ENCODE measurements at regions not wholly inside any gene's neighbourhood (a gene's known extent, or its start where the extent isn't known, plus 50 kb on each side); places are given as distances from the start of the nearest gene placed in this dataset.

GRCh38 chr20:22027423-22027822 is 322.0 kb downstream of the PAX1 start:
- POLR2A ChIA-PET, result no interaction called here
- no peak overlapping the region for H3K4me3 Mint-ChIP-seq
- H3K27ac Mint-ChIP-seq, result no peak overlapping the region
- CTCF ChIA-PET, result no interaction called here
- no peaks in the 10 kb centered on the region; the same call in 1 of the 2 replicates for H3K27me3 Mint-ChIP-seq (ENCODE audit: low read depth)
- H3K4me1 Mint-ChIP-seq, result peaks cover 9% of the 10 kb centered on the region
- TF ChIP-seq, protein P1, sequence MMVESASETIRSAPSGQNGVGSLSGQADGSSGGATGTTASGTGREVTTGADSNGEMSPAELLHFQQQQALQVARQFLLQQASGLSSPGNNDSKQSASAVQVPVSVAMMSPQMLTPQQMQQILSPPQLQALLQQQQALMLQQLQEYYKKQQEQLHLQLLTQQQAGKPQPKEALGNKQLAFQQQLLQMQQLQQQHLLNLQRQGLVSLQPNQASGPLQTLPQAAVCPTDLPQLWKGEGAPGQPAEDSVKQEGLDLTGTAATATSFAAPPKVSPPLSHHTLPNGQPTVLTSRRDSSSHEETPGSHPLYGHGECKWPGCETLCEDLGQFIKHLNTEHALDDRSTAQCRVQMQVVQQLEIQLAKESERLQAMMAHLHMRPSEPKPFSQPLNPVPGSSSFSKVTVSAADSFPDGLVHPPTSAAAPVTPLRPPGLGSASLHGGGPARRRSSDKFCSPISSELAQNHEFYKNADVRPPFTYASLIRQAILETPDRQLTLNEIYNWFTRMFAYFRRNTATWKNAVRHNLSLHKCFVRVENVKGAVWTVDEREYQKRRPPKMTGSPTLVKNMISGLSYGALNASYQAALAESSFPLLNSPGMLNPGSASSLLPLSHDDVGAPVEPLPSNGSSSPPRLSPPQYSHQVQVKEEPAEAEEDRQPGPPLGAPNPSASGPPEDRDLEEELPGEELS (CRISPR knock-in tag; IDR thresholded peaks at IDR 0.05), result no peak
- TF ChIP-seq ZNF396 (CRISPR knock-in tag; IDR thresholded peaks at IDR 0.05; ENCODE audit: borderline replicate concordance) (no peak), SMAD3 (CRISPR knock-in tag; IDR thresholded peaks at IDR 0.05; ENCODE audit: borderline replicate concordance) (no peak), FOXJ3 (CRISPR knock-in tag; IDR thresholded peaks at IDR 0.05; ENCODE audit: borderline replicate concordance) (no peak), TEAD4 (CRISPR knock-in tag; IDR thresholded peaks at IDR 0.05) (no peak), HMGXB4 (CRISPR knock-in tag; IDR thresholded peaks at IDR 0.05) (no peak), SP1 (CRISPR knock-in tag; conservative IDR thresholded peaks at IDR 0.05) (no peak), IRF1 (CRISPR knock-in tag; IDR thresholded peaks at IDR 0.05) (no peak), NFYB (CRISPR knock-in tag; conservative IDR thresholded peaks at IDR 0.05; ENCODE audit: low read depth) (no peak), NR1H2 (CRISPR knock-in tag; IDR thresholded peaks at IDR 0.05) (no peak), ZNF423 (CRISPR knock-in tag; IDR thresholded peaks at IDR 0.05) (no peak)
- TF ChIP-seq, protein P2, sequence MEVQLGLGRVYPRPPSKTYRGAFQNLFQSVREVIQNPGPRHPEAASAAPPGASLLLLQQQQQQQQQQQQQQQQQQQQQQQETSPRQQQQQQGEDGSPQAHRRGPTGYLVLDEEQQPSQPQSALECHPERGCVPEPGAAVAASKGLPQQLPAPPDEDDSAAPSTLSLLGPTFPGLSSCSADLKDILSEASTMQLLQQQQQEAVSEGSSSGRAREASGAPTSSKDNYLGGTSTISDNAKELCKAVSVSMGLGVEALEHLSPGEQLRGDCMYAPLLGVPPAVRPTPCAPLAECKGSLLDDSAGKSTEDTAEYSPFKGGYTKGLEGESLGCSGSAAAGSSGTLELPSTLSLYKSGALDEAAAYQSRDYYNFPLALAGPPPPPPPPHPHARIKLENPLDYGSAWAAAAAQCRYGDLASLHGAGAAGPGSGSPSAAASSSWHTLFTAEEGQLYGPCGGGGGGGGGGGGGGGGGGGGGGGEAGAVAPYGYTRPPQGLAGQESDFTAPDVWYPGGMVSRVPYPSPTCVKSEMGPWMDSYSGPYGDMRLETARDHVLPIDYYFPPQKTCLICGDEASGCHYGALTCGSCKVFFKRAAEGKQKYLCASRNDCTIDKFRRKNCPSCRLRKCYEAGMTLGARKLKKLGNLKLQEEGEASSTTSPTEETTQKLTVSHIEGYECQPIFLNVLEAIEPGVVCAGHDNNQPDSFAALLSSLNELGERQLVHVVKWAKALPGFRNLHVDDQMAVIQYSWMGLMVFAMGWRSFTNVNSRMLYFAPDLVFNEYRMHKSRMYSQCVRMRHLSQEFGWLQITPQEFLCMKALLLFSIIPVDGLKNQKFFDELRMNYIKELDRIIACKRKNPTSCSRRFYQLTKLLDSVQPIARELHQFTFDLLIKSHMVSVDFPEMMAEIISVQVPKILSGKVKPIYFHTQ (CRISPR knock-in tag; IDR thresholded peaks at IDR 0.05), result no peak
- TF ChIP-seq, protein P3, sequence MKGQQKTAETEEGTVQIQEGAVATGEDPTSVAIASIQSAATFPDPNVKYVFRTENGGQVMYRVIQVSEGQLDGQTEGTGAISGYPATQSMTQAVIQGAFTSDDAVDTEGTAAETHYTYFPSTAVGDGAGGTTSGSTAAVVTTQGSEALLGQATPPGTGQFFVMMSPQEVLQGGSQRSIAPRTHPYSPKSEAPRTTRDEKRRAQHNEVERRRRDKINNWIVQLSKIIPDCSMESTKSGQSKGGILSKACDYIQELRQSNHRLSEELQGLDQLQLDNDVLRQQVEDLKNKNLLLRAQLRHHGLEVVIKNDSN (CRISPR knock-in tag; IDR thresholded peaks at IDR 0.05), result no peak
- TF ChIP-seq, protein P4, sequence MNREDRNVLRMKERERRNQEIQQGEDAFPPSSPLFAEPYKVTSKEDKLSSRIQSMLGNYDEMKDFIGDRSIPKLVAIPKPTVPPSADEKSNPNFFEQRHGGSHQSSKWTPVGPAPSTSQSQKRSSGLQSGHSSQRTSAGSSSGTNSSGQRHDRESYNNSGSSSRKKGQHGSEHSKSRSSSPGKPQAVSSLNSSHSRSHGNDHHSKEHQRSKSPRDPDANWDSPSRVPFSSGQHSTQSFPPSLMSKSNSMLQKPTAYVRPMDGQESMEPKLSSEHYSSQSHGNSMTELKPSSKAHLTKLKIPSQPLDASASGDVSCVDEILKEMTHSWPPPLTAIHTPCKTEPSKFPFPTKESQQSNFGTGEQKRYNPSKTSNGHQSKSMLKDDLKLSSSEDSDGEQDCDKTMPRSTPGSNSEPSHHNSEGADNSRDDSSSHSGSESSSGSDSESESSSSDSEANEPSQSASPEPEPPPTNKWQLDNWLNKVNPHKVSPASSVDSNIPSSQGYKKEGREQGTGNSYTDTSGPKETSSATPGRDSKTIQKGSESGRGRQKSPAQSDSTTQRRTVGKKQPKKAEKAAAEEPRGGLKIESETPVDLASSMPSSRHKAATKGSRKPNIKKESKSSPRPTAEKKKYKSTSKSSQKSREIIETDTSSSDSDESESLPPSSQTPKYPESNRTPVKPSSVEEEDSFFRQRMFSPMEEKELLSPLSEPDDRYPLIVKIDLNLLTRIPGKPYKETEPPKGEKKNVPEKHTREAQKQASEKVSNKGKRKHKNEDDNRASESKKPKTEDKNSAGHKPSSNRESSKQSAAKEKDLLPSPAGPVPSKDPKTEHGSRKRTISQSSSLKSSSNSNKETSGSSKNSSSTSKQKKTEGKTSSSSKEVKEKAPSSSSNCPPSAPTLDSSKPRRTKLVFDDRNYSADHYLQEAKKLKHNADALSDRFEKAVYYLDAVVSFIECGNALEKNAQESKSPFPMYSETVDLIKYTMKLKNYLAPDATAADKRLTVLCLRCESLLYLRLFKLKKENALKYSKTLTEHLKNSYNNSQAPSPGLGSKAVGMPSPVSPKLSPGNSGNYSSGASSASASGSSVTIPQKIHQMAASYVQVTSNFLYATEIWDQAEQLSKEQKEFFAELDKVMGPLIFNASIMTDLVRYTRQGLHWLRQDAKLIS (CRISPR knock-in tag; IDR thresholded peaks at IDR 0.05; ENCODE audit: borderline replicate concordance), result no peak
- TF ChIP-seq, protein P5, sequence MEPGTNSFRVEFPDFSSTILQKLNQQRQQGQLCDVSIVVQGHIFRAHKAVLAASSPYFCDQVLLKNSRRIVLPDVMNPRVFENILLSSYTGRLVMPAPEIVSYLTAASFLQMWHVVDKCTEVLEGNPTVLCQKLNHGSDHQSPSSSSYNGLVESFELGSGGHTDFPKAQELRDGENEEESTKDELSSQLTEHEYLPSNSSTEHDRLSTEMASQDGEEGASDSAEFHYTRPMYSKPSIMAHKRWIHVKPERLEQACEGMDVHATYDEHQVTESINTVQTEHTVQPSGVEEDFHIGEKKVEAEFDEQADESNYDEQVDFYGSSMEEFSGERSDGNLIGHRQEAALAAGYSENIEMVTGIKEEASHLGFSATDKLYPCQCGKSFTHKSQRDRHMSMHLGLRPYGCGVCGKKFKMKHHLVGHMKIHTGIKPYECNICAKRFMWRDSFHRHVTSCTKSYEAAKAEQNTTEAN (CRISPR knock-in tag; IDR thresholded peaks at IDR 0.05), result no peak
- ATAC-seq (no peak), DNase-seq (ENCODE audit: low spot score) (no peak)
- H3K36me3 Mint-ChIP-seq, result no peaks in the 10 kb centered on the region
- peaks cover 11% of the 10 kb centered on the region for H3K9me3 Mint-ChIP-seq
